ENCODE measurements at regions not wholly inside any gene's neighbourhood (a gene's known extent, or its start where the extent isn't known, plus 50 kb on each side); places are given as distances from the start of the nearest gene placed in this dataset.

- WGBS (ENCODE audit: insufficient coverage), result 73% methylated on average over 2 of the region's 6 CpGs
- intact Hi-C loops (cut with micrococcal nuclease), result no loop called here
- Mint-ChIP-seq H3K27me3 (no peaks in the 10 kb centered on the region), H3K4me1 (peaks cover 15% of the 10 kb centered on the region), H3K9me3 (ENCODE audit: insufficient read depth) (no peaks in the 10 kb centered on the region), H3K27ac (no peak overlapping the region), H3K4me3 (no peak overlapping the region)
- H3K79me2 ChIP-seq (ENCODE audit: control insufficient read depth, insufficient read depth, low read length), result no peaks in the 10 kb centered on the region
- ChIA-PET POLR2A (no interaction called here), CTCF (no interaction called here)
- H3K9me3 ChIP-seq (ENCODE audit: control extremely low read depth in 1 of 3, control insufficient read depth in 2 of 3, insufficient read depth in 1 of 3, low read length in 2 of 3), result peaks cover 0 to 3% (median 0%) of the 10 kb centered on the region in 3 donors
- no peaks in the 10 kb centered on the region for H3K27me3 ChIP-seq (replicated peaks in 1 of 4; ENCODE audit: control extremely low read depth in 1 of 4, control insufficient read depth in 3 of 4, insufficient read depth in 4 of 4, low read length in 3 of 4)
- no peak overlapping the region for H3K4me2 ChIP-seq (replicated peaks; ENCODE audit: low read depth, low read length, poor library complexity, severe bottlenecking)
- H2AFZ ChIP-seq (ENCODE audit: insufficient read depth, low read depth, low read length, poor library complexity, severe bottlenecking), result no peak overlapping the region
- ATAC-seq (ENCODE audit: low read depth), result no peak
- TF ChIP-seq EZH2 (IDR thresholded peaks at IDR 0.05; ENCODE audit: borderline replicate concordance, insufficient read depth, low read depth, low read length, poor library complexity, severe bottlenecking), result no peak
- TF ChIP-seq, protein P1, sequence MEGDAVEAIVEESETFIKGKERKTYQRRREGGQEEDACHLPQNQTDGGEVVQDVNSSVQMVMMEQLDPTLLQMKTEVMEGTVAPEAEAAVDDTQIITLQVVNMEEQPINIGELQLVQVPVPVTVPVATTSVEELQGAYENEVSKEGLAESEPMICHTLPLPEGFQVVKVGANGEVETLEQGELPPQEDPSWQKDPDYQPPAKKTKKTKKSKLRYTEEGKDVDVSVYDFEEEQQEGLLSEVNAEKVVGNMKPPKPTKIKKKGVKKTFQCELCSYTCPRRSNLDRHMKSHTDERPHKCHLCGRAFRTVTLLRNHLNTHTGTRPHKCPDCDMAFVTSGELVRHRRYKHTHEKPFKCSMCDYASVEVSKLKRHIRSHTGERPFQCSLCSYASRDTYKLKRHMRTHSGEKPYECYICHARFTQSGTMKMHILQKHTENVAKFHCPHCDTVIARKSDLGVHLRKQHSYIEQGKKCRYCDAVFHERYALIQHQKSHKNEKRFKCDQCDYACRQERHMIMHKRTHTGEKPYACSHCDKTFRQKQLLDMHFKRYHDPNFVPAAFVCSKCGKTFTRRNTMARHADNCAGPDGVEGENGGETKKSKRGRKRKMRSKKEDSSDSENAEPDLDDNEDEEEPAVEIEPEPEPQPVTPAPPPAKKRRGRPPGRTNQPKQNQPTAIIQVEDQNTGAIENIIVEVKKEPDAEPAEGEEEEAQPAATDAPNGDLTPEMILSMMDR (IDR thresholded peaks at IDR 0.05), result no peak
- H3K4me1 ChIP-seq (ENCODE audit: control insufficient read depth in 2 of 2, insufficient read depth in 2 of 2, low read length in 2 of 2), result no peaks in the 10 kb centered on the region
- no peaks in the 10 kb centered on the region for H3K36me3 ChIP-seq (replicated peaks in 1 of 2; ENCODE audit: control extremely low read depth in 1 of 2, control insufficient read depth in 1 of 2, extremely low read depth in 1 of 2, insufficient read depth in 2 of 2, low read length in 1 of 2)
- no peak overlapping the region for H3K4me3 ChIP-seq (ENCODE audit: control extremely low read depth in 1 of 5, extremely low read depth in 1 of 5, insufficient read depth in 1 of 5, low read depth in 2 of 5, low read length in 4 of 5)
- no peaks in the 10 kb centered on the region for H4K20me1 ChIP-seq (ENCODE audit: control insufficient read depth, insufficient read depth, low read length, poor library complexity, severe bottlenecking)
- H3K9ac ChIP-seq (ENCODE audit: low read length), result no peak overlapping the region
- no peak for DNase-seq
- H3K27ac ChIP-seq (ENCODE audit: low read length in 2 of 2), result no peak overlapping the region
Observed at GRCh38 chrX:6856471-6856870, 291.0 kb upstream of the STS start.

GRCh38 chrX:6852869-6853268 lies 294.6 kb upstream of the STS start:
- H3K27me3 ChIP-seq (replicated peaks in 1 of 4; ENCODE audit: control extremely low read depth in 1 of 4, control insufficient read depth in 3 of 4, insufficient read depth in 4 of 4, low read length in 3 of 4), result no peaks in the 10 kb centered on the region
- intact Hi-C loops (cut with micrococcal nuclease), result no loop called here
- CTCF ChIA-PET, result no interaction called here
- no CpG with 5 or more reads among the region's 3 CpGs for WGBS (ENCODE audit: insufficient coverage)
- Mint-ChIP-seq H3K9me3 (ENCODE audit: insufficient read depth) (no peaks in the 10 kb centered on the region), H3K27ac (no peak overlapping the region), H3K4me1 (peaks cover 22% of the 10 kb centered on the region), H3K27me3 (no peaks in the 10 kb centered on the region), H3K4me3 (no peak overlapping the region)
- no peaks in the 10 kb centered on the region for H3K36me3 ChIP-seq (replicated peaks in 1 of 2; ENCODE audit: control extremely low read depth in 1 of 2, control insufficient read depth in 1 of 2, extremely low read depth in 1 of 2, insufficient read depth in 2 of 2, low read length in 1 of 2)
- TF ChIP-seq, protein P1 (IDR thresholded peaks at IDR 0.05), result no peak
- TF ChIP-seq EZH2 (IDR thresholded peaks at IDR 0.05; ENCODE audit: borderline replicate concordance, insufficient read depth, low read depth, low read length, poor library complexity, severe bottlenecking), result no peak
- H2AFZ ChIP-seq (ENCODE audit: insufficient read depth, low read depth, low read length, poor library complexity, severe bottlenecking), result no peak overlapping the region
- ATAC-seq (ENCODE audit: low read depth) (no peak), DNase-seq (peak; percentile 1)
- no peaks in the 10 kb centered on the region for H3K79me2 ChIP-seq (ENCODE audit: control insufficient read depth, insufficient read depth, low read length)
- no peaks in the 10 kb centered on the region for H4K20me1 ChIP-seq (ENCODE audit: control insufficient read depth, insufficient read depth, low read length, poor library complexity, severe bottlenecking)
- no peak overlapping the region for H3K4me3 ChIP-seq (ENCODE audit: control extremely low read depth in 1 of 5, extremely low read depth in 1 of 5, insufficient read depth in 1 of 5, low read depth in 2 of 5, low read length in 4 of 5)
- H3K4me2 ChIP-seq (replicated peaks; ENCODE audit: low read depth, low read length, poor library complexity, severe bottlenecking), result no peak overlapping the region
- peaks cover 2 to 4% of the 10 kb centered on the region in 2 donors for H3K4me1 ChIP-seq (ENCODE audit: control insufficient read depth in 2 of 2, insufficient read depth in 2 of 2, low read length in 2 of 2)
- POLR2A ChIA-PET, result no interaction called here
- H3K9me3 ChIP-seq (ENCODE audit: control extremely low read depth in 1 of 3, control insufficient read depth in 2 of 3, insufficient read depth in 1 of 3, low read length in 2 of 3), result no peaks in the 10 kb centered on the region
- no peak overlapping the region for H3K27ac ChIP-seq (ENCODE audit: low read length in 2 of 2)
- H3K9ac ChIP-seq (ENCODE audit: low read length), result no peak overlapping the region

All from B cell (primary cell).